ENCODE measurements at regions not wholly inside any gene's neighbourhood (a gene's known extent, or its start where the extent isn't known, plus 50 kb on each side); places are given as distances from the start of the nearest gene placed in this dataset.
A peak's percentile ranks its signal among the peaks of the same experiment; 100 is the strongest.

- no peak for ATAC-seq (ENCODE audit: low FRiP score)
- H3K36me3 ChIP-seq (ENCODE audit: control insufficient read depth in 1 of 2, insufficient read depth in 2 of 2, low read length in 1 of 2) = no peaks in the 10 kb centered on the region
- peaks cover 2% of the 10 kb centered on the region for H3K9me3 ChIP-seq (ENCODE audit: control insufficient read depth, low read length)
- no peak overlapping the region for H3K4me3 ChIP-seq (ENCODE audit: low read length in 2 of 2)
- no peak overlapping the region for H3K27ac ChIP-seq (ENCODE audit: low read depth in 1 of 2, low read length in 2 of 2)
- H3K27me3 ChIP-seq (ENCODE audit: control insufficient read depth in 1 of 2, insufficient read depth in 2 of 2, low read length in 1 of 2) = no peaks in the 10 kb centered on the region
- DNase-seq = no peak
- intact Hi-C loops (cut with DNase I) = no loop called here
- H3K4me1 ChIP-seq (ENCODE audit: control insufficient read depth in 1 of 2, insufficient read depth in 2 of 2, low read length in 2 of 2) = no peaks in the 10 kb centered on the region
Observed at GRCh38 chr1:88043834-88044233, 640.2 kb upstream of the PKN2 start.

- peaks cover 2% of the 10 kb centered on the region for H3K9me3 ChIP-seq (ENCODE audit: control insufficient read depth, low read length)
- ATAC-seq (ENCODE audit: low FRiP score) (no peak), DNase-seq (no peak)
- no peak overlapping the region for H3K4me3 ChIP-seq (ENCODE audit: low read length in 2 of 2)
- intact Hi-C loops (cut with DNase I) = no loop called here
- WGBS, 2 donors = 92 to 94% methylated on average over 1 of the region's 1 CpG
- H3K36me3 ChIP-seq (ENCODE audit: control insufficient read depth in 1 of 2, insufficient read depth in 2 of 2, low read length in 1 of 2) = no peaks in the 10 kb centered on the region
- no peaks in the 10 kb centered on the region for H3K4me1 ChIP-seq (ENCODE audit: control insufficient read depth in 1 of 2, insufficient read depth in 2 of 2, low read length in 2 of 2)
- H3K27ac ChIP-seq (ENCODE audit: low read depth in 1 of 2, low read length in 2 of 2) = no peak overlapping the region
- no peaks in the 10 kb centered on the region for H3K27me3 ChIP-seq (ENCODE audit: control insufficient read depth in 1 of 2, insufficient read depth in 2 of 2, low read length in 1 of 2)
Observed at GRCh38 chr1:88052167-88052566, 631.9 kb upstream of the PKN2 start.

- 93 to 97% methylated on average over 2 of the region's 2 CpGs for WGBS, 2 donors
Observed at GRCh38 chr1:88053065-88053464, 631.0 kb upstream of the PKN2 start.

GRCh38 chr1:88056881-88057280, 627.2 kb upstream of the PKN2 start:
- Histone ChIP-seq H3K27me3 (ENCODE audit: control insufficient read depth in 1 of 2, insufficient read depth in 2 of 2, low read length in 1 of 2) (no peaks in the 10 kb centered on the region), H3K4me3 (ENCODE audit: low read length in 2 of 2) (no peak overlapping the region), H3K36me3 (ENCODE audit: control insufficient read depth in 1 of 2, insufficient read depth in 2 of 2, low read length in 1 of 2) (no peaks in the 10 kb centered on the region), H3K4me1 (ENCODE audit: control insufficient read depth in 1 of 2, insufficient read depth in 2 of 2, low read length in 2 of 2) (no peaks in the 10 kb centered on the region), H3K9me3 (ENCODE audit: control insufficient read depth, low read length) (peaks cover 2% of the 10 kb centered on the region), H3K27ac (ENCODE audit: low read depth in 1 of 2, low read length in 2 of 2) (no peak overlapping the region)
- ATAC-seq (ENCODE audit: low FRiP score) (no peak), DNase-seq (no peak)
- intact Hi-C loops (cut with DNase I) = no loop called here
- 94 to 95% methylated on average over 3 of the region's 3 CpGs for WGBS, 2 donors

More at GRCh38 chr1:88053065-88053464, 631.0 kb upstream of the PKN2 start:
- H3K27ac ChIP-seq (ENCODE audit: low read depth in 1 of 2, low read length in 2 of 2) = no peak overlapping the region
- DNase-seq = no peak
- no peak for ATAC-seq (ENCODE audit: low FRiP score)
- H3K9me3 ChIP-seq (ENCODE audit: control insufficient read depth, low read length) = peaks cover 2% of the 10 kb centered on the region
- H3K4me1 ChIP-seq (ENCODE audit: control insufficient read depth in 1 of 2, insufficient read depth in 2 of 2, low read length in 2 of 2) = no peaks in the 10 kb centered on the region
- H3K27me3 ChIP-seq (ENCODE audit: control insufficient read depth in 1 of 2, insufficient read depth in 2 of 2, low read length in 1 of 2) = no peaks in the 10 kb centered on the region
- intact Hi-C loops (cut with DNase I) = no loop called here
- no peaks in the 10 kb centered on the region for H3K36me3 ChIP-seq (ENCODE audit: control insufficient read depth in 1 of 2, insufficient read depth in 2 of 2, low read length in 1 of 2)
- no peak overlapping the region for H3K4me3 ChIP-seq (ENCODE audit: low read length in 2 of 2)

GRCh38 chr1:88058205-88058604, 625.9 kb upstream of the PKN2 start:
- H3K4me3 ChIP-seq (ENCODE audit: low read length in 2 of 2) = no peak overlapping the region
- intact Hi-C loops (cut with DNase I) = no loop called here
- ATAC-seq (ENCODE audit: low FRiP score) (no peak), DNase-seq (no peak)
- H3K27ac ChIP-seq (ENCODE audit: low read depth in 1 of 2, low read length in 2 of 2) = no peak overlapping the region
- WGBS, 2 donors = 95 to 98% methylated on average over 2 of the region's 2 CpGs
- no peaks in the 10 kb centered on the region for H3K36me3 ChIP-seq (ENCODE audit: control insufficient read depth in 1 of 2, insufficient read depth in 2 of 2, low read length in 1 of 2)
- no peaks in the 10 kb centered on the region for H3K27me3 ChIP-seq (ENCODE audit: control insufficient read depth in 1 of 2, insufficient read depth in 2 of 2, low read length in 1 of 2)
- no peaks in the 10 kb centered on the region for H3K9me3 ChIP-seq (ENCODE audit: control insufficient read depth, low read length)
- H3K4me1 ChIP-seq (ENCODE audit: control insufficient read depth in 1 of 2, insufficient read depth in 2 of 2, low read length in 2 of 2) = no peaks in the 10 kb centered on the region

- intact Hi-C loops (cut with DNase I) = loop anchor here in 1 of 2 donors (5.0 to 10.0 kb wide), 2 partner anchors 733 to 765 kb away; partner anchors contain the start of gene LMO4
- H3K27ac ChIP-seq (ENCODE audit: low read depth in 1 of 2, low read length in 2 of 2) = no peak overlapping the region
- WGBS, 2 donors = 92 to 100% methylated on average over 1 of the region's 1 CpG
- ATAC-seq (ENCODE audit: low FRiP score) (no peak), DNase-seq (no peak)
- H3K9me3 ChIP-seq (ENCODE audit: control insufficient read depth, low read length) = no peaks in the 10 kb centered on the region
- no peak overlapping the region for H3K4me3 ChIP-seq (ENCODE audit: low read length in 2 of 2)
- no peaks in the 10 kb centered on the region for H3K4me1 ChIP-seq (ENCODE audit: control insufficient read depth in 1 of 2, insufficient read depth in 2 of 2, low read length in 2 of 2)
- no peaks in the 10 kb centered on the region for H3K27me3 ChIP-seq (ENCODE audit: control insufficient read depth in 1 of 2, insufficient read depth in 2 of 2, low read length in 1 of 2)
- H3K36me3 ChIP-seq (ENCODE audit: control insufficient read depth in 1 of 2, insufficient read depth in 2 of 2, low read length in 1 of 2) = no peaks in the 10 kb centered on the region
Observed at GRCh38 chr1:88060112-88060673, 623.9 kb upstream of the PKN2 start.

GRCh38 chr1:88060750-88061491, 623.2 kb upstream of the PKN2 start:
- WGBS, 2 donors = 68 to 69% methylated on average over 3 of the region's 3 CpGs
- DNase-seq (no peak), ATAC-seq (ENCODE audit: low FRiP score) (peak; percentile 57)
- Histone ChIP-seq H3K4me3 (ENCODE audit: low read length in 2 of 2) (no peak overlapping the region), H3K9me3 (ENCODE audit: control insufficient read depth, low read length) (no peaks in the 10 kb centered on the region), H3K27me3 (ENCODE audit: control insufficient read depth in 1 of 2, insufficient read depth in 2 of 2, low read length in 1 of 2) (no peaks in the 10 kb centered on the region), H3K4me1 (ENCODE audit: control insufficient read depth in 1 of 2, insufficient read depth in 2 of 2, low read length in 2 of 2) (no peaks in the 10 kb centered on the region), H3K36me3 (ENCODE audit: control insufficient read depth in 1 of 2, insufficient read depth in 2 of 2, low read length in 1 of 2) (no peaks in the 10 kb centered on the region), H3K27ac (ENCODE audit: low read depth in 1 of 2, low read length in 2 of 2) (no peak overlapping the region)
- intact Hi-C loops (cut with DNase I) = loop anchor here (1.0 to 10.0 kb wide), 3 partner anchors 732 to 766 kb away; partner anchors contain the start of gene LMO4 (in 1 of the 2)

- no peaks in the 10 kb centered on the region for H3K9me3 ChIP-seq (ENCODE audit: control insufficient read depth, low read length)
- intact Hi-C loops (cut with DNase I) = loop anchor here (1.0 to 10.0 kb wide), 3 partner anchors 732 to 767 kb away; partner anchors contain the start of gene LMO4 (in 1 of the 2)
- no peaks in the 10 kb centered on the region for H3K36me3 ChIP-seq (ENCODE audit: control insufficient read depth in 1 of 2, insufficient read depth in 2 of 2, low read length in 1 of 2)
- ATAC-seq (ENCODE audit: low FRiP score) = peak; percentile 76
- H3K4me3 ChIP-seq (ENCODE audit: low read length in 2 of 2) = no peak overlapping the region
- H3K4me1 ChIP-seq (ENCODE audit: control insufficient read depth in 1 of 2, insufficient read depth in 2 of 2, low read length in 2 of 2) = peaks cover 0 to 2% of the 10 kb centered on the region in 2 donors
- DNase-seq = peak in 1 of 2 donors; percentile 61
- no peak overlapping the region for H3K27ac ChIP-seq (ENCODE audit: low read depth in 1 of 2, low read length in 2 of 2)
- no peaks in the 10 kb centered on the region for H3K27me3 ChIP-seq (ENCODE audit: control insufficient read depth in 1 of 2, insufficient read depth in 2 of 2, low read length in 1 of 2)
Observed at GRCh38 chr1:88061492-88062177, 622.4 kb upstream of the PKN2 start.

All from aorta (tissue), 5 donors.